Left lung (tissue), 4 donors: ENCODE measurements at regions not wholly inside any gene's neighbourhood (a gene's known extent, or its start where the extent isn't known, plus 50 kb on each side); places are given as distances from the start of the nearest gene placed in this dataset.
A peak's percentile ranks its signal among the peaks of the same experiment; 100 is the strongest.

Experiments used
- ATAC-seq: fragments of 200-7000 bp; cut with Tn5 transposase; one replicate; pipeline ENCODE4 v1.9.1; 2020; ENCODE audit warnings: moderate library complexity
- DNase-seq, 4 donors: peaks; one replicate each; pipeline ENCODE4 v3.0.0-alpha.2; 2013 to 2020
- H3K27ac ChIP-seq, 2 donors: fragments of 200-600 bp; sonication (generic) in 1 of 2; one replicate each; pipeline versions ENCODE4 v1.5.0 to v1.8.0; 2020 to 2021
- H3K27me3 ChIP-seq, 2 donors: fragments of 200-600 bp; sonication (generic) in 1 of 2; one replicate each; pipeline versions ENCODE4 v1.5.0 to v1.8.0; 2020 to 2021
- H3K36me3 ChIP-seq, 2 donors: fragments of 200-600 bp; sonication (generic) in 1 of 2; one replicate each; pipeline versions ENCODE4 v1.5.0 to v1.8.0; 2020 to 2021
- H3K4me1 ChIP-seq, 2 donors: fragments of 200-600 bp; one replicate each; pipeline ENCODE4 v1.8.0; 2021
- H3K4me3 ChIP-seq, 2 donors: fragments of 200-600 bp; sonication (generic) in 1 of 2; one replicate each; pipeline versions ENCODE4 v1.5.0 to v1.8.0; 2020 to 2021; ENCODE audit warnings: mild to moderate bottlenecking in 1 of 2
- H3K9me3 ChIP-seq, 2 donors: fragments of 200-600 bp; sonication (generic) in 1 of 2; one replicate each; pipeline versions ENCODE4 v1.5.0 to v1.8.0; 2020 to 2021
- CTCF ChIP-seq, 2 donors: fragments of 200-600 bp; sonication (generic) in 1 of 2; IDR thresholded peaks; one replicate each; pipeline versions ENCODE4 v1.5.0 to v1.8.0; 2021; ENCODE audit warnings: antibody characterized with exemption in 2 of 2
- intact Hi-C, 2 donors: fragments of 100-400 bp; cut with DNase I; formaldehyde crosslinking; loops; one replicate each; pipeline versions ENCODE4 v1.11.2 to v1.14.2; 2022
- donor health status: DM: no; HTN: yes; CAD: no.
- donor health status: DM: no; HTN: no; CAD: no.

GRCh38 chr12:60616400-60616799 is 1020.6 kb downstream of the SLC16A7 start:
- ATAC-seq (no peak), DNase-seq (peak in 1 of 4 donors; percentile 10)
- no peaks in the 10 kb centered on the region for H3K4me1 ChIP-seq
- intact Hi-C loops: no loop called here
- H3K9me3 ChIP-seq: peaks cover 0 to 64% of the 10 kb centered on the region in 2 donors
- no peaks in the 10 kb centered on the region for H3K27me3 ChIP-seq
- TF ChIP-seq CTCF (IDR thresholded peaks at IDR 0.05): no peak
- no peak overlapping the region for H3K27ac ChIP-seq
- no peak overlapping the region for H3K4me3 ChIP-seq
- H3K36me3 ChIP-seq: no peaks in the 10 kb centered on the region

- Histone ChIP-seq H3K36me3 (no peaks in the 10 kb centered on the region), H3K4me1 (no peaks in the 10 kb centered on the region), H3K9me3 (no peaks in the 10 kb centered on the region), H3K27ac (no peak overlapping the region), H3K4me3 (no peak overlapping the region), H3K27me3 (no peaks in the 10 kb centered on the region)
- ATAC-seq (no peak), DNase-seq (no peak)
- intact Hi-C loops: no loop called here
- TF ChIP-seq CTCF (IDR thresholded peaks at IDR 0.05): no peak
Measured at GRCh38 chr12:60630796-60631195, 1035.0 kb downstream of the SLC16A7 start.

- ATAC-seq: no peak
- H3K9me3 ChIP-seq: peaks cover 2 to 48% of the 10 kb centered on the region in 2 donors
Measured at GRCh38 chr12:60644076-60644475, 1048.2 kb downstream of the SLC16A7 start.

GRCh38 chr12:60666895-60667294 is 1071.1 kb downstream of the SLC16A7 start:
- intact Hi-C loops: no loop called here
- no peaks in the 10 kb centered on the region for H3K36me3 ChIP-seq
- no peaks in the 10 kb centered on the region for H3K27me3 ChIP-seq
- no peak overlapping the region for H3K27ac ChIP-seq
- no peaks in the 10 kb centered on the region for H3K4me1 ChIP-seq
- DNase-seq (no peak), ATAC-seq (no peak)
- peaks cover 0 to 13% of the 10 kb centered on the region in 2 donors for H3K9me3 ChIP-seq
- H3K4me3 ChIP-seq: no peak overlapping the region
- TF ChIP-seq CTCF (IDR thresholded peaks at IDR 0.05): no peak

More at GRCh38 chr12:60644076-60644475, 1048.2 kb downstream of the SLC16A7 start:
- Histone ChIP-seq H3K4me1 (no peaks in the 10 kb centered on the region), H3K4me3 (no peak overlapping the region), H3K36me3 (no peaks in the 10 kb centered on the region), H3K27me3 (no peaks in the 10 kb centered on the region), H3K27ac (no peak overlapping the region)
- intact Hi-C loops: no loop called here
- no peak for DNase-seq
- TF ChIP-seq CTCF (IDR thresholded peaks at IDR 0.05): no peak

- Histone ChIP-seq H3K27ac (no peak overlapping the region), H3K27me3 (no peaks in the 10 kb centered on the region), H3K36me3 (no peaks in the 10 kb centered on the region), H3K4me3 (no peak overlapping the region), H3K9me3 (peaks cover 0 to 26% of the 10 kb centered on the region in 2 donors), H3K4me1 (no peaks in the 10 kb centered on the region)
- no peak for DNase-seq
- no peak for TF ChIP-seq CTCF (IDR thresholded peaks at IDR 0.05)
- intact Hi-C loops: no loop called here
- ATAC-seq: no peak
Measured at GRCh38 chr12:60672949-60673348, 1077.1 kb downstream of the SLC16A7 start.
